Glutamatergic neuron (in vitro differentiated cells): ENCODE measurements at regions not wholly inside any gene's neighbourhood (a gene's known extent, or its start where the extent isn't known, plus 50 kb on each side); places are given as distances from the start of the nearest gene placed in this dataset.

ENCODE experiments used
- DNase-seq: peaks from one replicate; pipeline ENCODE4 v3.0.0; 2022
- H3K27ac Mint-ChIP-seq: one replicate; pipeline ENCODE4 v1.8.0; 2020; ENCODE audit warnings: mild to moderate bottlenecking, mixed read lengths, inconsistent platforms; ENCODE audit not compliant: unreplicated experiment
- H3K27me3 Mint-ChIP-seq: one replicate; pipeline ENCODE4 v1.8.0; 2020; ENCODE audit warnings: mild to moderate bottlenecking, moderate library complexity, mixed read lengths, inconsistent platforms; ENCODE audit not compliant: unreplicated experiment
- H3K36me3 Mint-ChIP-seq: one replicate; pipeline ENCODE4 v1.8.0; 2020; ENCODE audit warnings: mild to moderate bottlenecking, mixed read lengths, inconsistent platforms; ENCODE audit not compliant: unreplicated experiment
- H3K4me1 Mint-ChIP-seq: one replicate; pipeline ENCODE4 v1.8.0; 2020; ENCODE audit warnings: mild to moderate bottlenecking, low read depth, mixed read lengths, inconsistent platforms; ENCODE audit not compliant: unreplicated experiment
- H3K4me3 Mint-ChIP-seq: one replicate; pipeline ENCODE4 v1.8.0; 2020; ENCODE audit warnings: mild to moderate bottlenecking, mixed read lengths, inconsistent platforms; ENCODE audit not compliant: unreplicated experiment
- H3K9me3 Mint-ChIP-seq: one replicate; pipeline ENCODE4 v1.8.0; 2020; ENCODE audit warnings: mild to moderate bottlenecking, moderate library complexity, mixed read lengths, inconsistent platforms; ENCODE audit not compliant: unreplicated experiment
- TF ChIP-seq, protein P1 (sequence below): fragments of 200-600 bp; sonication (generic); IDR thresholded peaks from one replicate; pipeline ENCODE4 v1.5.0; 2021; ENCODE audit not compliant: partially characterized antibody, unreplicated experiment

DNA sequence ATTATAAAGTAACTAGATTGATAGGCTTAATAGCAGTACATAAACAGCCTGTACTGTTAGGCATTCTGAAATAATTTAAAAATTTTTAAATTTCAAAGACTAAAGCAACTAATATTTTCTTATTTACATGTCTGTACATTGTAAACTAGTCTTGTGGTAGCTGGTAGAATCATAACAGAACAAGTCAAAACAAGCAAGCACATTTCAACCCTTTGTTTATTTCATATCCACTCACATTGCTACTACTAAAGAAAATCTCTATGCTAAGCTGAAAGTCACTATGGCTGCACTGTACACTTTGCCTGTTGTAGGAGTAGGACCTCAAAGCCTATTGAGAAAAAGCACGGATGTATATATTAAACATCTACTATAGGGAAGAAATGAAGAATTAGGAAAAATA lies 738.2 kb upstream of the ADGRL4 start:
- no peaks in the 10 kb centered on the region for H3K4me1 Mint-ChIP-seq
- no peaks in the 10 kb centered on the region for H3K9me3 Mint-ChIP-seq
- H3K4me3 Mint-ChIP-seq: no peak overlapping the region
- H3K27me3 Mint-ChIP-seq: no peaks in the 10 kb centered on the region
- H3K36me3 Mint-ChIP-seq: no peaks in the 10 kb centered on the region
- no peak for DNase-seq
- H3K27ac Mint-ChIP-seq: no peak overlapping the region
- TF ChIP-seq, protein P1, sequence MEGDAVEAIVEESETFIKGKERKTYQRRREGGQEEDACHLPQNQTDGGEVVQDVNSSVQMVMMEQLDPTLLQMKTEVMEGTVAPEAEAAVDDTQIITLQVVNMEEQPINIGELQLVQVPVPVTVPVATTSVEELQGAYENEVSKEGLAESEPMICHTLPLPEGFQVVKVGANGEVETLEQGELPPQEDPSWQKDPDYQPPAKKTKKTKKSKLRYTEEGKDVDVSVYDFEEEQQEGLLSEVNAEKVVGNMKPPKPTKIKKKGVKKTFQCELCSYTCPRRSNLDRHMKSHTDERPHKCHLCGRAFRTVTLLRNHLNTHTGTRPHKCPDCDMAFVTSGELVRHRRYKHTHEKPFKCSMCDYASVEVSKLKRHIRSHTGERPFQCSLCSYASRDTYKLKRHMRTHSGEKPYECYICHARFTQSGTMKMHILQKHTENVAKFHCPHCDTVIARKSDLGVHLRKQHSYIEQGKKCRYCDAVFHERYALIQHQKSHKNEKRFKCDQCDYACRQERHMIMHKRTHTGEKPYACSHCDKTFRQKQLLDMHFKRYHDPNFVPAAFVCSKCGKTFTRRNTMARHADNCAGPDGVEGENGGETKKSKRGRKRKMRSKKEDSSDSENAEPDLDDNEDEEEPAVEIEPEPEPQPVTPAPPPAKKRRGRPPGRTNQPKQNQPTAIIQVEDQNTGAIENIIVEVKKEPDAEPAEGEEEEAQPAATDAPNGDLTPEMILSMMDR: no peak

DNA sequence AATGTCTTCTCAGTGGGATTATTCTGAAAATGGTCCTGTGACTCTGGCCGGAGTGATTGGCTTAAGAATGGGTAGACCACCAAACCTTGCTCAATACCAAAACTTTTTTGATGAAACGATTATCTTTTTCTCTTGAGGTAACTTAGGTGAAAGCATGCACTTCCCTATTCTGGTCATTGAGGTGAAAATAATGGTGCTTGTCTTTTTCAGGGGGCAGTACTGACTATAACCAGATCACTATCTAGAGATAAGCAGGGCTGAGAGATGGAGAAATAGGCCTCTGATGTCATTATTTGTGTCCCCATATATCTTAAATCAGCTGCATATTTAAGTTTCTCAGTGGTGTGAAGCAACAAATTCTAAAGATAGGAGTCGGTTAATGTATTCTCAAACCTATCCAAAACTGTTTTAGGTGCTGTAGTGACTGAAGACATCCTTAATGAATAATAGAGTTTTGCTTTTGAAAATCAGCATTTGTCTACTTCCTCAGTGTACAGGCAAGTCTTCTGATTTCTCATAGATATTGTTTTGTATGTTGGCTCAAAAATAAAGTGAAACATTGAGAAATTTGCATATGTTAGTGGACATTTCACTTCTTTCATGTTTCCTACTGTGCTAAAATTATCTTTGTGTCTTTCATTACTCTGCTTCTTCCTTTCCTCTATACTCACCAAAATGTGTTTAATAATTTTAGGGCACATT lies 735.3 kb upstream of the ADGRL4 start:
- Mint-ChIP-seq H3K4me3 (no peak overlapping the region), H3K27me3 (no peaks in the 10 kb centered on the region), H3K9me3 (no peaks in the 10 kb centered on the region), H3K4me1 (no peaks in the 10 kb centered on the region), H3K27ac (no peak overlapping the region), H3K36me3 (no peaks in the 10 kb centered on the region)
- TF ChIP-seq, protein P1: no peak
- DNase-seq: no peak

DNA sequence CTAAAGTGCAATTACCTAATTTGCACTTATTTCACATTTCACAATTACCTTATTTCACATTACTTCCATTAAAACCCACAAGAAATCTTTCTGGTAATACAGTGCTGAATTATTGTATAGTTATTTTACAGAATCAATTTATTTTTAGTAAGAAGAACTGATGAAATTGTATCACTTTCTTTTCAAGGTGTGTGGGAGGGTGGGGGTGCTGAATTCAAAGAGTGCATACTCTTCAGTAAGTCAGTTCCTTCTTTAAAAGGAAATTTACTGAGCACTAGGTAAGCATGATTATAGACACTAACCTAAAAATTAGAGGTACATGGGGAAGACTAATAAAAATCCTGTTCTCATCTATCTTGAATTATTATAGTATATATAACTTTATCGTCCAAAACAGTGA lies 731.6 kb upstream of the ADGRL4 start:
- Mint-ChIP-seq H3K27ac (no peak overlapping the region), H3K27me3 (no peaks in the 10 kb centered on the region), H3K9me3 (no peaks in the 10 kb centered on the region), H3K36me3 (no peaks in the 10 kb centered on the region), H3K4me3 (no peak overlapping the region), H3K4me1 (no peaks in the 10 kb centered on the region)
- DNase-seq: no peak
- TF ChIP-seq, protein P1: no peak

DNA sequence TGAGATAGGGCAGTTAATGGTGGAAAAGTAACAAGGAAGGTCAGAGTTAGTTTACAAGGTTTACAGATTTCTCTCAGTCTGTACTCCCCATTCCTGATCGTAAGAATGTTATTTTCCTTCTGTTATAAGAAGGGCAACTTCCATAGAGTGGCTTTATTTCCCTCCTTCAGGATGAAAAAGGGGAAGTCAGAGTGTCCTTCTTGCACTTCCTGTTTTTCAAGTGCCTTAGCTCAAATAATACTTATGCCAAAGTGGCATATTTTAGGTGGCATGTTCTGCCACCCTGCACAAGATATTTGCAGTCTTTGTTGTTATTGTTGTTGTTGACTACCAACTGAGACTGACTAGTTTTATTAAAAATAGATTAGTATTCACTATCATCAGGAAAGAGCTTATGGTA lies 730.7 kb upstream of the ADGRL4 start:
- Mint-ChIP-seq H3K27me3 (no peaks in the 10 kb centered on the region), H3K27ac (no peak overlapping the region), H3K9me3 (no peaks in the 10 kb centered on the region), H3K36me3 (no peaks in the 10 kb centered on the region), H3K4me3 (no peak overlapping the region), H3K4me1 (no peaks in the 10 kb centered on the region)
- no peak for DNase-seq
- TF ChIP-seq, protein P1: no peak

DNA sequence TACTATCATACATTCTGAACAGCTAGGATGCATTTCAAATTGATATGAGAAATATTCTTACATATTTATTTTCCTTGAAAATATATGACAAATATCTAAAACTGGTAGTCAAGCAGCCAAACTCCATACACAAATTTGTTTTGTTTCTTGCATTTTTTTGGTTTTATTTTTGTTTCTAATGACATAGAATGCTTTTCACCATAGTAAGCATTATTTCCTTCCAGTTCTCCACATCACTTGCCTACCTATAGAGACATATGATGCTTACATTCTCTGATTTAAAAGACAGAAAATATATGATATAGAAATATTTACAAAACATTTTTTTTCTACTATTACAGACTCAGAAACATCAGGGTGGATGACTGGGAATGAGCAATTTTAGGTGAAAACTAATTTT lies 726.4 kb upstream of the ADGRL4 start:
- Mint-ChIP-seq H3K4me1 (no peaks in the 10 kb centered on the region), H3K9me3 (no peaks in the 10 kb centered on the region), H3K27me3 (no peaks in the 10 kb centered on the region), H3K4me3 (no peak overlapping the region), H3K27ac (no peak overlapping the region), H3K36me3 (no peaks in the 10 kb centered on the region)
- TF ChIP-seq, protein P1: no peak
- DNase-seq: no peak
